ENCODE measurements at regions not wholly inside any gene's neighbourhood (a gene's known extent, or its start where the extent isn't known, plus 50 kb on each side); places are given as distances from the start of the nearest gene placed in this dataset.

- TF ChIP-seq USF2 (IDR thresholded peaks at IDR 0.05) (no peak), CTCF (IDR thresholded peaks at IDR 0.05) (no peak), NR3C1 (IDR thresholded peaks at IDR 0.05) (no peak), EP300 (IDR thresholded peaks at IDR 0.05) (no peak), RFX5 (IDR thresholded peaks at IDR 0.05) (no peak), ESRRA (IDR thresholded peaks at IDR 0.05; ENCODE audit: borderline replicate concordance, low read length) (no peak), CEBPB (IDR thresholded peaks at IDR 0.05) (0 out of 4 replicates have a peak, but pooled peaks of 1 of the 2 experiments have one; percentile 27), MAX (IDR thresholded peaks at IDR 0.05) (no peak), MYC (IDR thresholded peaks at IDR 0.05; ENCODE audit: borderline replicate concordance, low read length) (no peak), POLR2A (IDR thresholded peaks at IDR 0.05; ENCODE audit: low read length) (no peak), ELK1 (IDR thresholded peaks at IDR 0.05; ENCODE audit: low read depth, low read length) (no peak)
These were observed 152.7 kb upstream of the CHRM3 start for GRCh38 chr1:239233626-239234025.
